ENCODE measurements at regions not wholly inside any gene's neighbourhood (a gene's known extent, or its start where the extent isn't known, plus 50 kb on each side); places are given as distances from the start of the nearest gene placed in this dataset.
"Not testable (repeated sequence)": the region's sequence is repeated elsewhere in the genome, so short reads cannot be mapped to it uniquely, and the experiment has no call there.

- TF ChIP-seq REST (IDR thresholded peaks at IDR 0.05) (no peak), NR2F2 (IDR thresholded peaks at IDR 0.05) (no peak), TAF1 (conservative IDR thresholded peaks at IDR 0.05) (no peak), SP1 (IDR thresholded peaks at IDR 0.05) (no peak), YY1 (IDR thresholded peaks at IDR 0.05) (no peak), JUND (IDR thresholded peaks at IDR 0.05) (no peak), HNF4G (IDR thresholded peaks at IDR 0.05) (no peak)
- TF ChIP-seq, protein P1, sequence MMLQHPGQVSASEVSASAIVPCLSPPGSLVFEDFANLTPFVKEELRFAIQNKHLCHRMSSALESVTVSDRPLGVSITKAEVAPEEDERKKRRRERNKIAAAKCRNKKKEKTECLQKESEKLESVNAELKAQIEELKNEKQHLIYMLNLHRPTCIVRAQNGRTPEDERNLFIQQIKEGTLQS (IDR thresholded peaks at IDR 0.05) = no peak
These were observed 59.1 kb downstream of the KCNA5 start (continued) for GRCh38 chr12:5102806-5103205.

- TF ChIP-seq MAX (IDR thresholded peaks at IDR 0.05) (no peak), GABPA (IDR thresholded peaks at IDR 0.05 in 1 of 2, conservative IDR thresholded peaks at IDR 0.05 in 1 of 2) (no peak), NR2F2 (IDR thresholded peaks at IDR 0.05) (no peak)
- Histone ChIP-seq H3K9ac (ENCODE audit: low read depth in 1 of 2, low read length in 2 of 2) (no peak overlapping the region), H3K27me3 (ENCODE audit: control insufficient read depth in 4 of 4, insufficient read depth in 4 of 4, low read length in 3 of 4) (no peaks in the 10 kb centered on the region), H3K9me3 (ENCODE audit: control insufficient read depth in 4 of 4, low read length in 3 of 4) (no peaks in the 10 kb centered on the region), H3K4me1 (ENCODE audit: control insufficient read depth in 4 of 4, insufficient read depth in 4 of 4, low read length in 3 of 4) (no peaks in the 10 kb centered on the region), H3K27ac (ENCODE audit: low read depth in 1 of 2, low read length in 2 of 2) (no peak overlapping the region), H3K4me3 (ENCODE audit: low read depth in 1 of 3, low read length in 3 of 3) (no peak overlapping the region), H3K36me3 (ENCODE audit: control insufficient read depth in 4 of 4, insufficient read depth in 3 of 4, low read depth in 1 of 4, low read length in 3 of 4) (no peaks in the 10 kb centered on the region)
- DNase-seq (ENCODE audit: low spot score) = no peak
- 77% methylated on average over 1 of the region's 1 CpG for WGBS
These were observed 66.7 kb downstream of the KCNA5 start for GRCh38 chr12:5110345-5110744.

GRCh38 chr12:5114436-5114835 lies 70.8 kb downstream of the KCNA5 start:
- TF ChIP-seq, protein P2, sequence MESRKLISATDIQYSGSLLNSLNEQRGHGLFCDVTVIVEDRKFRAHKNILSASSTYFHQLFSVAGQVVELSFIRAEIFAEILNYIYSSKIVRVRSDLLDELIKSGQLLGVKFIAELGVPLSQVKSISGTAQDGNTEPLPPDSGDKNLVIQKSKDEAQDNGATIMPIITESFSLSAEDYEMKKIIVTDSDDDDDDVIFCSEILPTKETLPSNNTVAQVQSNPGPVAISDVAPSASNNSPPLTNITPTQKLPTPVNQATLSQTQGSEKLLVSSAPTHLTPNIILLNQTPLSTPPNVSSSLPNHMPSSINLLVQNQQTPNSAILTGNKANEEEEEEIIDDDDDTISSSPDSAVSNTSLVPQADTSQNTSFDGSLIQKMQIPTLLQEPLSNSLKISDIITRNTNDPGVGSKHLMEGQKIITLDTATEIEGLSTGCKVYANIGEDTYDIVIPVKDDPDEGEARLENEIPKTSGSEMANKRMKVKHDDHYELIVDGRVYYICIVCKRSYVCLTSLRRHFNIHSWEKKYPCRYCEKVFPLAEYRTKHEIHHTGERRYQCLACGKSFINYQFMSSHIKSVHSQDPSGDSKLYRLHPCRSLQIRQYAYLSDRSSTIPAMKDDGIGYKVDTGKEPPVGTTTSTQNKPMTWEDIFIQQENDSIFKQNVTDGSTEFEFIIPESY (IDR thresholded peaks at IDR 0.05) = no peak
- TF ChIP-seq YY1 (IDR thresholded peaks at IDR 0.05) (no peak), FOXA2 (IDR thresholded peaks at IDR 0.05) (no peak), CTCF (IDR thresholded peaks at IDR 0.05; ENCODE audit: low read depth, low read length, missing input control) (no peak), HNF4A (conservative IDR thresholded peaks at IDR 0.05) (no peak), JUND (IDR thresholded peaks at IDR 0.05) (no peak), MAX (IDR thresholded peaks at IDR 0.05) (no peak), FOXA1 (IDR thresholded peaks at IDR 0.05) (no peak), RXRA (IDR thresholded peaks at IDR 0.05) (no peak), EGR1 (IDR thresholded peaks at IDR 0.05; ENCODE audit: low read depth in 2 of 2) (no peak), RAD21 (IDR thresholded peaks at IDR 0.05) (no peak), GABPA (IDR thresholded peaks at IDR 0.05 in 1 of 2, conservative IDR thresholded peaks at IDR 0.05 in 1 of 2) (no peak), HNF4G (IDR thresholded peaks at IDR 0.05) (no peak)
- TF ChIP-seq, protein P1 (IDR thresholded peaks at IDR 0.05) = no peak
- no peak overlapping the region for H3K4me3 ChIP-seq (ENCODE audit: low read depth in 1 of 3, low read length in 3 of 3)
- H3K9me3 ChIP-seq (ENCODE audit: control insufficient read depth in 4 of 4, low read length in 3 of 4) = no peaks in the 10 kb centered on the region
- H3K9ac ChIP-seq (ENCODE audit: low read depth in 1 of 2, low read length in 2 of 2) = no peak overlapping the region
- 48% methylated on average over 7 of the region's 7 CpGs for WGBS
- H3K27me3 ChIP-seq (ENCODE audit: control insufficient read depth in 4 of 4, insufficient read depth in 4 of 4, low read length in 3 of 4) = no peaks in the 10 kb centered on the region
- H3K27ac ChIP-seq (ENCODE audit: low read depth in 1 of 2, low read length in 2 of 2) = no peak overlapping the region
- no peak for DNase-seq (ENCODE audit: low spot score)
- no peaks in the 10 kb centered on the region for H3K36me3 ChIP-seq (ENCODE audit: control insufficient read depth in 4 of 4, insufficient read depth in 3 of 4, low read depth in 1 of 4, low read length in 3 of 4)
- H3K4me1 ChIP-seq (ENCODE audit: control insufficient read depth in 4 of 4, insufficient read depth in 4 of 4, low read length in 3 of 4) = no peaks in the 10 kb centered on the region

- H3K36me3 ChIP-seq (ENCODE audit: control insufficient read depth in 4 of 4, insufficient read depth in 3 of 4, low read depth in 1 of 4, low read length in 3 of 4); H3K27ac ChIP-seq (ENCODE audit: low read depth in 1 of 2, low read length in 2 of 2); H3K4me1 ChIP-seq (ENCODE audit: control insufficient read depth in 4 of 4, insufficient read depth in 4 of 4, low read length in 3 of 4); H3K4me3 ChIP-seq (ENCODE audit: low read depth in 1 of 3, low read length in 3 of 3); H3K9ac ChIP-seq (ENCODE audit: low read depth in 1 of 2, low read length in 2 of 2); H3K9me3 ChIP-seq (ENCODE audit: control insufficient read depth in 4 of 4, low read length in 3 of 4); DNase-seq (ENCODE audit: low spot score); H3K27me3 ChIP-seq (ENCODE audit: control insufficient read depth in 4 of 4, insufficient read depth in 4 of 4, low read length in 3 of 4): not testable (repeated sequence)
- WGBS = 37% methylated on average over 11 of the region's 20 CpGs
These were observed 78.1 kb downstream of the KCNA5 start for GRCh38 chr12:5121784-5122183.
